GM13977 (cell line): ENCODE measurements at regions not wholly inside any gene's neighbourhood (a gene's known extent, or its start where the extent isn't known, plus 50 kb on each side); places are given as distances from the start of the nearest gene placed in this dataset.

Experiments
- DNase-seq: peaks from one replicate; pipeline ENCODE4 v3.0.0; 2012; ENCODE audit warnings: low spot score
- in situ Hi-C: fragments of 300-500 bp; cut with MboI; formaldehyde crosslinking; loops from one replicate; pipeline ENCODE4 v1.12.0; 2022; ENCODE audit warnings: low sequenced_read_pairs, low pct_unique_long_range_greater_than_20kb, mixed read lengths, inconsistent platforms; ENCODE audit not compliant: unreplicated experiment
- TF ChIP-seq, protein P1 (sequence below): IDR thresholded peaks from 2 replicates; pipeline ENCODE4 v1.5.1; 2012; ENCODE audit warnings: mild to moderate bottlenecking, control low read depth; ENCODE audit not compliant: insufficient read depth; ENCODE audit errors: extremely low read depth, missing control alignments

DNA sequence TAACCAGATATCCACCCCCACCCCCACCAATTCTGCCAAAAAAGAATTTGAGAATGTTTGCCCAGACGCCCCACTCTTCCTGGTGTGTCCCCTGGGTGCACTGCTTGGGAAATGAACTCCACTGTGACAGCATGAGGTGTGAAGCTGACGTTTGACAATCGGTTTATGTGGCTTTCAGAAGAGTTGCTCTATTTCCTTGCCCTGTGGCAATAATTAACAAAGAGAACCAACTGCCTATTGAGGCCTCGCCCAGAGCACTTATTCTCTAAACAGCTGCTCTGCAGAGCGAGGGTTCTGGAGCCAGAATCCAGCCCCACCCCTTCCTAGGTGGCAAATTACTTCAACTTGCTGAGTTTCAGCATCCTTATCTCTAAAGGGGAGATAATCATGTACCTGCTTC, 115.8 kb upstream of the SIX3 start:
- in situ Hi-C loops = no loop called here
- DNase-seq = no peak

DNA sequence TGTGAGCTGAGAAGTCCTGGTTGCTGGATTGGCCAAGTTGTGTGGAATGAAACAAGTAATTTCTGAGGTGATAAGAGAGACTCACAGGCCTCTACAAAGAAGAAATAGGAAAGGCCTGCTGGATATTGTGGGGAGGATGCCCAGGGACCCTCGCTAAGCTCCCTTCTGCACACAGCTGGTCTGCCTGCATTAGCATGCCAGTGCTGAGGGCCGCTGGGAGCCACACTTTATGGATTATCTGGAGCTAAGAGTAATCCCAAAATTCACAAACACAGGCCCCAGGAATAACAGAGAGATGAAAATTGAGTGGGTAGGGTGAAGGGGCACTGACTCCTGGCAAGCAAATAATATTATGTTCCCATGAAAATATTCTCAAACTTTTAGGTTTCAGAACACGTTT, 114.9 kb upstream of the SIX3 start:
- in situ Hi-C loops = no loop called here

More for the DNA sequence above, 115.8 kb upstream of the SIX3 start:
- TF ChIP-seq, protein P1, sequence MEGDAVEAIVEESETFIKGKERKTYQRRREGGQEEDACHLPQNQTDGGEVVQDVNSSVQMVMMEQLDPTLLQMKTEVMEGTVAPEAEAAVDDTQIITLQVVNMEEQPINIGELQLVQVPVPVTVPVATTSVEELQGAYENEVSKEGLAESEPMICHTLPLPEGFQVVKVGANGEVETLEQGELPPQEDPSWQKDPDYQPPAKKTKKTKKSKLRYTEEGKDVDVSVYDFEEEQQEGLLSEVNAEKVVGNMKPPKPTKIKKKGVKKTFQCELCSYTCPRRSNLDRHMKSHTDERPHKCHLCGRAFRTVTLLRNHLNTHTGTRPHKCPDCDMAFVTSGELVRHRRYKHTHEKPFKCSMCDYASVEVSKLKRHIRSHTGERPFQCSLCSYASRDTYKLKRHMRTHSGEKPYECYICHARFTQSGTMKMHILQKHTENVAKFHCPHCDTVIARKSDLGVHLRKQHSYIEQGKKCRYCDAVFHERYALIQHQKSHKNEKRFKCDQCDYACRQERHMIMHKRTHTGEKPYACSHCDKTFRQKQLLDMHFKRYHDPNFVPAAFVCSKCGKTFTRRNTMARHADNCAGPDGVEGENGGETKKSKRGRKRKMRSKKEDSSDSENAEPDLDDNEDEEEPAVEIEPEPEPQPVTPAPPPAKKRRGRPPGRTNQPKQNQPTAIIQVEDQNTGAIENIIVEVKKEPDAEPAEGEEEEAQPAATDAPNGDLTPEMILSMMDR = no peak

DNA sequence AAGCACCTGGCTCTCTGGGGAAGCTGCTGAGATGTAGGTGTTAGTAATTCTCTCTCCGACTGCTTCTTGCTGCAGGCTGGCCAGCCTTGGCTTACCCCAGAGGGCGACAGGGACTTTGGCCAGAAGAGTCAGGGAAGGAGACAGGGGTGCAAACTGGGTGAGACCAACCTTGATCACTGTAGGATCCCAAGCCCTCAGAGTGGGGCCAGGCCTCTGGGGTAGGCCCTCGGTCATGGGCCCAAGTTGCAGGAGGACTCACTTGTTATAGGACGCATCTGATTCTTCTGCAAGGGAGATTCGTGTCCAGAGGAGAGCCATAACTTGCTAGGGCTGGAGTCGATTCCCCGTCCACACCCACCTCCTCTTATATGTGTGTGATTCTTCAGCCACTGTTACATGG, 111.7 kb upstream of the SIX3 start:
- TF ChIP-seq, protein P1 = no peak
- DNase-seq = no peak
- in situ Hi-C loops = no loop called here

More for the DNA sequence above, 114.9 kb upstream of the SIX3 start:
- DNase-seq = no peak
- TF ChIP-seq, protein P1 = no peak

DNA sequence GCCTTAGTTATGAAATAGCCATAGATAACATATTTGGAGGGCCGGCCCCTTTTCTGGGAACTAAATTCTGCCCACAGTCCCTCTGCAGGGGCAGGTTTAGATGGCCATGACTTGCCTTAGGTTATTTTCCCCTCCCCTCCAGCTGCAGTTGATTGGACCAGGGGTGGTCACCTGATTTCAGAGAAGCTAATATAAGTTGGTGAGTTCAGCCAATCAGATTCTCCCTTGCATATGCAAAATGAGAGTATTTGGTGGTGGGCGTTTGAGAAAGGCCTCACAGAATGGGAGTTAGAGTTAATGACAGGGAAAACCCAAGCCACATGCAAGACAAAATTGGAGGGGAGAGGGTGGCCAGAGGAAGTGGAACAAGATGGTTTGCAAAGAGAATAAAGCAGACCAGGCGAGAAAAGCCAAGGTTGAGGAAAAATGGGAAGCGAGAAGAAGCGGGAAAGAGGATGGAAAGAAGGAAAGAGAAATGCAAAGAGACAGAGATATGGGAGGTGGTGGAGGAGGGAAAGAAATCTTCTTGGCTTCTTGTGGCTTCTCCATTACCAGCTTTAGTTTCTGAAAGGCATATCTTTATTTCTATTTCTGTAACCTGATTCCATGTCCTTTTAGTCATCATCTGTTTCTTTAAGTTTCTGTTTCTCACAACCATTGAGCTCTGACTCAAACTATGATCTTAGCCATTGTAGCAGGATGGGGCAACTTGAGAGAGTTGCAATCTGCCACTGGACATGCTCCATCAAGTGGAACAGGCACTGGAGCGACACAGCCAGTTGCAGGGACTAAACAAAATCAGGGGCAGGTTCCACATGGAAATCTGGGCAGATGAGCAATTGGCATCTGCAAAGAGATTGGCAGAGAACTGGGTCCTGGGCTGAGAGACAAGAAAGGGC, 108.1 kb upstream of the SIX3 start:
- peak; percentile 45 for DNase-seq
- TF ChIP-seq, protein P1 = no peak
- in situ Hi-C loops = no loop called here

DNA sequence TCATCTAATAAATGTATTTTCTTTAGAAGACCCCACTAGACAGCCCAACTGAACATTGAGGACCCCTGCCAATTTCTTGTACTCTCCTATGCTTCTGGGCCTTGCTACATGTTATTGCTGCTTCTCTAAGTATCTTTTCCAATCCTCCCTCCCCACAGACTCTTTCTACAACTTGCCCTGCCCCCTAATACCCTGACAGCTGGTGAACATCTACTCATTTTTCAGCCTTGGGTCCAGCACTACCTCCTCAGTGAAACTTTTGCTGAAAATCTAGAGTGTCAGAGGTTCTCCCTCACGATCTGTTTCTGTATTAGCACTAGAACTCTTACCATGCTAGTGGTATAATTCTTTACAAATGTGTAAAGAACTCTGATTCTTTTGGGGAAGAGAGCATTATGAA, 106.8 kb upstream of the SIX3 start:
- TF ChIP-seq, protein P1 = no peak
- in situ Hi-C loops = no loop called here
- DNase-seq = no peak

DNA sequence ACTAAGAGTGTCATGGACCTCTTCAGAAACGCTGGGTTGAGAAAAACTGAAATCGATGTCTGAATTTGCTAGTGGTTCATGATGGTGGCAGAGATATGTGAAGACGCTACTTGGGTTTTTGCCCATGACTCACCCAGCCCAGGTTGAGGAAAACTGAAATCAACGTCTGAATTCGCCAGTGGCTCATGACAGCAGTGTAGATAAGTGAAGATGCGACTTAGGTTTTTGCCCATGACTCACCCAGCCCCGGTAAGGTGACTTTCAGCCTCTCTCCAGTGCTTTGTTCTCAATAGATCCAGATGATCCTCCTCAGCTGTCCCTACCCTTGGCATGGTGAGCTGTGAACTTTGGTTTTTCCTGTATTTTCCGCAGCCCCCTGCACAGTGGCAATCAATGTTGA, 105.3 kb upstream of the SIX3 start:
- in situ Hi-C loops = no loop called here
- TF ChIP-seq, protein P1 = no peak
- peak; percentile 34 for DNase-seq
